ENCODE measurements at regions not wholly inside any gene's neighbourhood (a gene's known extent, or its start where the extent isn't known, plus 50 kb on each side); places are given as distances from the start of the nearest gene placed in this dataset.
A peak's percentile ranks its signal among the peaks of the same experiment; 100 is the strongest.

DNA sequence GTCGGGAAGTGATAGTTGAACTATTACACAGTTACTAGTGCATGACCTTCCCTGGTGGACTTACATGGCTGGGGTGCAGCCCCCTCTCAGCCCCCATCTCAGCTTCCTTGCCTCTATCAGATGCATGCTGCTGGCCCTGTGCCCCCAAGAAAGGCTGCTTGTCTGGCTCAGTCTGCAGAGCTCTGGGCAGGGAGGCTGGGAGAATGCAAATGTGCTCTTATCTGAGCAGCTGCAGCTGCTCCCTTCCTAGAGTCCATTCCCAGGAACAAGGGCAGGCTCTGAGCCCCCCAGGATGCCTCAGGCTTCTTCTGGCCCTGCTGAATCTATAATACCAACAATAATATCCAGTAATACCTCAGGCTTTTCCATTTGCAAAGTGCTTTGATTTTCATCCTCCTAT is 218.1 kb upstream of the SRRM4 start:
- DNase-seq (ENCODE audit: low spot score), result no peak

DNA sequence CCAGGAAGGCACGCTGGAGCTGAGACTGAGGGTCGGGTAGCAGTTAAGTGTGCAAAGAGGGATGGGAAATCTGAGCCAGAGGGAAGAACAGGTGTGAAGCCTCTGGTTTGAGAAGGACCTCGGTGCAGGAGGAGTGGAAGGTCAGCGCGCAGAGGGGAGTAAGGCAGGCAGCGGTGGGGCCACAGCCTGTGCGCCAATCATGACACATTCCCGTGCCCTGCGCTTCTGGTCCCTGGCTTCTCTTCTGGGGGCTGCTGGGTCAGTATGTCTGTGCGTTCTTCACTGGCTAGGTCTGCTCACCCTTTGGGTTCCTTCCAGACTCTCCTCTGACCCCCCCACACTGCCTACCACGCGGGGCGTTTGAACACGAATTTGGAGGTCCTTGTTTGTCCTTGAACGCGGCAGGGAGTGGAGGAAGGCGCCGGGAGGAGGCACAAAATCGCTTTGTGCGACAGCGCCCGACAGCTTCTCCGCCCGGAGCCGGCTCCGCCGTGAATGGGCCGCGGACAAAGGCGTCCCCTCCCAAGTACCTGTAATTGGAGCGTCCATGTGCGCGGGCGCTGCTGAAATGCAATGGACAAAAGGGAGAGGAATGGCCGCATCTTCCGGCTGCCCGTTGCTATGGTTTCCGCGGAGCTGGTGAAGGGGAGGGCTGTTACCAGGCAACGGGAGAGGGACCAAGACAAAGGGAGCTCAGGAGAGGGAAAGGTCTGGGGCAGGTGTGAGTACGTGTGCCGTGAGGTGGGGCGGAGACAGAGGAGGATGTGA is 207.2 kb upstream of the SRRM4 start:
- peak; percentile 87 for DNase-seq (ENCODE audit: low spot score)

DNA sequence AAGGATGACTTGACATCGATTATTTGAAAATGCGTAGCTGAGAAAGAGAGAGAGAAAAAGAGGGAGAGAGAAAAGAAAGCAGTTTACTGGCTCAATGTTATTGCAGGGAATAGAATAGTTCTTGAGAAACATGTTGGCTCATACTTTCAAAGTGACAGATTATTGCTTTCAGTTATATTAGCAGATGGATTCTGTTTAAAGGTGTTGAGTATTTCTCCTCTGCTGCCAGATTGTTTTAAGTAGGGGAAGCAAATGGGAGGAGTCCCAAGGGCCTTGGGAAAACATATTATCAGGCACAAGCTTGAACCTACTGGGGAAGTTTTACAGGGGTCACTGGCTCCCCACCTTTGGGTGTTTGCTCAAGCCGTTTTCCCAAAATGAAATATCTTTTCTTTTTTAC is 203.8 kb upstream of the SRRM4 start:
- no peak for DNase-seq (ENCODE audit: low spot score)

DNA sequence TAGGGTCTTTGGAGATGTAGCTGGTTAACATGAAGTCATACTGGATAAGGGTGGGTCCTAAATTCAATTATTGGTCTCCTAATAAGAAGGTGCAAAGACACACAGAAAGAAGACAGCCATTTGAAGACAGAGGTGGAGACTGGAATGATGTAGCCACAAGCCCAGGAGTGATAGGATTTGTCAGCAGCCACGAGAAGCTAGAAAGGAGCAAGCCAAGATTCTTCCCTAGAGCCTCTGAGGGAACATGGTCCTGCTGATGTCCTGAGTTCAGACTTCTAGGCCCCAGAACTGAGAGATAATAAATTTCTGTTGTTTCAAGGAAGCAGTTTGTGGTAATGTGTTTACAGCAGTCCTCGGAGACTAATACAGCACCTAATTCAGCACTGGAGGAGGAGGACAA is 203.3 kb upstream of the SRRM4 start:
- no peak for DNase-seq (ENCODE audit: low spot score)

DNA sequence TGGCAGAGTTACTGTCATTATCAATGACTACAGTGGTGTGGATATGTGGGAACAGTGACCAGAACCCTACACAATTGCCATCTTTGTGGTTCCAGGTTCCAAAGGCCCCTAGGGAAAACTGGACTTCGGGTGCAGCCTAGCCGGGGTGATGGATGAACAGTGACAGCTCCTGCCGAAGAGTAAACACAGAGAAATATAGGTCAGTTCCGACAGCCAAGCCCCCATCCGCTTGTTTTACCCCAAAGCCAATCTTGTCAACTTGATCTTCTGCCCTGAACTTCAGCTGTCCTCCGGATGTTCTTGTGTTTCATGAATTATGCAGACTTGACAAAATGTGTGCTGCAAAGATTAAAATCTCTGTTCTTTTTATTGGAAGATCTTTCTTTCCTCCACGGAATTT is 200.4 kb upstream of the SRRM4 start:
- no peak for DNase-seq (ENCODE audit: low spot score)

DNA sequence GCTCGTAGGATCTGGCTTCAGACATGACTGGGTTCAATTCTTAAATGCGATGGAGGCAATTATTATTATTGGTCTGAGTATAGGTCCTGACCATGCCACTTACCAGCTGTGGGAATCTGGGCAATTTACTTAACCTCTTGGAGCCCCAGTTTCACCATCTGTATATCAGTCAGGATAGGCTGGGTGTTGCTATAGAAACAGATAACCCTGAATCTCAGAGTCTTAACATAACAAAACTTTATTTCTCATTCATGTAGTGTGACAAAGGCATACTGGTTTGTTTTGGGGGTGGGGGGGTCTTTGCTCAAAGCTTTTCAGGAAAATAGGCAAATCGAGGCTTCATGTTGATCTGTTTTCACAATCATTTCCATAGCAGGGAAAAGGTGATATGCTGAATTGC is 199.6 kb upstream of the SRRM4 start:
- no peak for DNase-seq (ENCODE audit: low spot score)

DNA sequence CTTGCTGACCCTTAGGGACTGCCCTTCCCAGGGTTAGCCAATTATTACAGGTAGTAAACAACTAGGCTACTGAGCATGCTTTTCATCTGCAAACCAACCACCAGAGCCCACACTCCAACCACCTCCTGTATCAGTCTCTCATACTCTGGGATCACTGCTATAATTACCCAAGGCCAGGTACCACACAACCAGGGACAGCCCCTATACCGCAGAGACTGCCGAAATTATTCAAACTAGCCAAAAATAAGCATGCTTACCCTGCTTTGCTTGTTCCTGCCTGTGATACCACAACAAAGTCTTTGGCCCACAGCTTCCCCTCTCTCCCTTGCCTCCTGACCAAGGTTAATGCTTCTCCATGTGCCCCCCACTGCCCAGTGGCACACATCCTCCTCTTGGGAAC is 197.6 kb upstream of the SRRM4 start:
- DNase-seq (ENCODE audit: low spot score), result no peak

DNA sequence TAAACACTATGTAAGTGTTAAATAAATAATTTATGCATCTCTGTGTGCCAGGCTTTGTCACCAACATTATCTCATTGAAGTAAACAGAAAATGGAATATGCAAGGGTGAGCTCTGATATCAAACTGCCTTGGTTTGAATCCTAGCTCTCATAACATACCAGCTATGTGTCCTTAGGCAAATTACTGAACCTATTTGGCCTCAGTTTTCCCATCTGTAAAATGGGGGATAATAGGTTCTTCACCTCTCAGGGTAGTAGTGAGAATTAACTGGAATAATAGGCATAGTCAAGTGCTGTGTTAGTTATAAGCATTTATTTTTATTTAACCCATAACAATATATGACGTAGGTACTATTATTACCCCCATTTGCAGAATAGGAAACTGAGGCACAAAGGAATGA is 190.8 kb upstream of the SRRM4 start:
- no peak for DNase-seq (ENCODE audit: low spot score)

DNA sequence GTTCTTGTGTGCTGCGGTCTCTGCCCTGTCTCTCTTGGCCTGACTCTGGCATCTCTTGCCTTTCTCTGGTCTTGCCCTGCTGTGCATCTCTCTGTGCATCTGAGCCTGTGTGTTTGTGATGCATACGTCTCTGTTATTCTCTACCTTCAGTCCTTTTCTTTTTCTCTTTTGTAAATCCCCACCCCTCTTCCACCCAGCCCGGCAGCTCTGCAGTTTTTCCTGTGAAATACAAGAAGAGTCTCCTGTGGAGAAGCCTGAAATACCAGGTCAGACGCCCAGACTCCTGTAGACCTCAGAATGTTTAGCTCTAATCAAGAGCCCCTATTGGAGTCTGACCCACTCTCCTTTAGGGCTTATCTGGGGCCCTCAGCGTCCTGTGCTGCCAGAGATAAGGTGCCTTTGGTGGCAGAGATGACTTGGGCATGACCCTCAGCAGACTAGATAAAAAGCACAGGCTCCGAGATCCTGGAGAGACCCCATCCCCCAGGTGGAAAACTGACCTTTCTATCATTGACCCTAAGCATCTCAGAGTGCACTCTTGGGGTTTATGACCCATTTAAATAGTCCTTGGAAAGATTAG is 167.5 kb upstream of the SRRM4 start:
- DNase-seq (ENCODE audit: low spot score), result no peak

DNA sequence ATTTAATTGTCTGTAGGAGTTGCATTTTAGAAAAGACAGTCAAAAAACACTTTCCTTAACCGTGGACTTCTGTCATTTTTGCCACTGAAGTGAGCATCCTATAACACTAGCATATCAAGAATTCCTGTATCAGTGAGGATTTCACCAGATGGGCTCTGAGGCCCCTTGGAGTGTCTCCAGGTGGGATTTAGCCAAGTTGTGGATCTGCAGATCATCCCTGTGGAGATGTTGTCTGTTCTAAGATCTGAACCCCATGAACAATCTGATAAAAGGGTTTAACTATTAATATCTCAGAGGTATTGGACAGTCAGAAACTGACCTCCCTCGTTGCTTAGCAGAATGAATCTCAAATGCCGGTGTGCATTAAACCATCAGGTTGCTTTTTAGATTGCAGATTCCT is 165.0 kb upstream of the SRRM4 start:
- peak; percentile 90 for DNase-seq (ENCODE audit: low spot score)

DNA sequence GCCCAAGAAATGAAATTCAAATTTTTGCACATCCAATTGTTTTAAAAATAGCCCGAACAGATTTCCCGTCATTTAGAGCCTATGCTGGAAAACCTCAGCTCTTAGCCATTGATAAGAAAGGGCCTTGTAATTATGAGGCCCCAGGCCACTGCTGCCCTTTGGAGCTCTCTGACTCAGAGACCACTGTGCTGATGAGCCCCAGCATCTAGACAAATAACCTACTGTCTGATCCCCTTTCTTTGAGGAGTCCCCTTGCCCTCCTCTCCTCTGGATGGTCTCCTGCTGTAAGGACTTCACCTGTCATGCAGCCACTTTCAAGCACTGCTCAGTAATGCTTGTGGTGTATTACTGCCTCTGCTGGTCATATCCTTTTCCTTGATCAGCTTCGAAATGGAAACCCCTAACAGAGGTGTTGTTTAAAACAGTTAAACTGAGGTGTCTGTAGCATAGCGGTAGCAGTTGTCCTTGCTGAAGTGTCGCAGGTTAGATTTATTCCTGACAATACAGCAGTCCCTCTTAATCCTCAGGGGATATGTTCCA is 159.9 kb upstream of the SRRM4 start:
- DNase-seq (ENCODE audit: low spot score), result no peak

DNA sequence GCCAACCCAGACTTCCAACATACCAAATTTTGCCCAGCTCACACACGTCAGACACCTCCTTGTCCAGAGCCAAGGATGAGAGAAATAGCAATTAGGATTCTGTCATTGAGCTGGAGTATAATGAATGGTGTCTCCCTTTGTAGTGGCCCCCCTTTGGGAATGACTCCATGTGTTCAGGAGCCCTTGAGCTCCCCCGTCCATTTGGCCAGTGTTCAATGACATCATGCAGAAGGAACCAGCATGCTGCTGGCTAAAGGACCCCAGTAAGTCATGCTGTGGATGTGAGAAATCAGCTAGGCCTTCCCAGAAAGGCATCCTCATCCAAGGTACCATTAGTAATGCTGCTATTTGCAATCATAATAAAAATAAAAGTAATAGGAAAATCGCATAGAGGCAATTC is 158.8 kb upstream of the SRRM4 start:
- no peak for DNase-seq (ENCODE audit: low spot score)

DNA sequence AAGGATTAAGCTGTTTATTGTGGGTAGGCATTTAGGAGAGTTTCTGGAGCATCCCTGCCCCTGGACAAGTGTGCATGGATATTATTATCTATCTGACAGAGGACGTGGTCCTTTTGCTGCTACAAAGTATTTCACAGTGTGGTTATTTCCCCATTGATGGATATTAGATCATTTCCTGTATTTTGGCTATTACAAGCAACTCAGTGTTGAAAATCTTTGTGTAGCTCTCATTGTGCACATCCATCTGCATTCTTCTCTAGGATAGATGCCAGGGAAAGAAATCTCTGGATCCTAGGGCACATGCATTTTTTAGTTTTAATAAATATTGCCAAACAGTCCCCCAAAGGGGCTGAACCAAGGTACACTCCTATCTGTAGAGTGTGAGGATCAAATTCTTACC is 154.3 kb upstream of the SRRM4 start:
- DNase-seq (ENCODE audit: low spot score), result no peak

DNA sequence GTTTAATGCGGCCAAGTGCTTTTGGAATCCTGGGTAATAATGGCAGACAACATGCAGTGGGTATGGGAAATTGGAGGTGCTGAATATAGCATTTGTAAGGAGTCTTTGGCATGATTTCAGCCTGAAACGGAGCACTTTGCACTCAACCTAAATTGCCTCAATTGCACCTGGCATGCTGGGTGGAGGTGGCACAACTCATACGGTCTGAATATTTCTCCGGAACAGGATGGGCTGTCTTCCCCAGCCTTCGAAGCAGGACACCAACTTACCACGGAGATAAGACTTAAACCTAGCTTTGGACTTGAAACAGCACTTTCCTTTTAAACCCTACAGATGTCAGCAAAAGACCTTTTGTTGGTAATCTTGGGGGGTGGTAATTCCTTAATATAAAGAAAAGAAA is 153.7 kb upstream of the SRRM4 start:
- DNase-seq (ENCODE audit: low spot score), result no peak

DNA sequence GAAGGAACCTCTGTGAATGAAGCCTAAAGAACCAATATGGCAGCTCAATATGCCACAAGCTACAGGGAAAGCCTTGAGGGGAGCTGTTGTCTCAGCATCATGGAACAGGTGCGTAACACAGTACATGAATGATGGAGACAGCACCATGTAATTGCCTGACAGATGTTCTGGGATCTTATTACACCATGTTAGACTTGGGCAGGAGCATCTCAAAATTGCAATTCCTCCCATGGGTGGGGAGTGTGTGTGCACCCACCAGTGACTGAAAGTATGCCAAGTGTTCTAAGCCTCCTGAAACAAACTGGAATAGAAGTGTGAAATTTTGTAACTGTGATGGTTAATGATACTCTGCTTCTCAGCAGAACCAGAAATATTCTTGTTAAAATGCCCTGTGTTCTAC is 151.0 kb upstream of the SRRM4 start:
- DNase-seq (ENCODE audit: low spot score), result no peak

DNA sequence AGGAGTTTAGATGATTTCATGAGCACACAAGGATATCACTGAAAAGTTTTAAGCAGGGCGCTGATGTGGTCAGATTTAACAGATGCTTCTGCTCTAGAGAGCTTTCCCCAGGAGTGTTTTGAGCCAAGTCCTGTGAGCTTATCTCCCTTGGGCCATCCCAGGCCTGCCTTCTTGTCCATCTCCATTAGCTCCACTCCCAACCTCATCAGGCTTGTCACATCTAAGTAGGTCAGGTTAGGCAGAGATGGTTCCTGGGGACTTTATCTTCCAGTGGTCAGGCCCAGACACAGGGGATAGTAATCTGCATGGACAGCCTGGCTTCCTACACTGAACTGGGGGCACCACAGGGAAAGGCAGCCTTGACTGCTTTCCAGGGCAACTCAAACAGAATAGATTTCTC is 145.4 kb upstream of the SRRM4 start:
- DNase-seq (ENCODE audit: low spot score), result no peak

DNA sequence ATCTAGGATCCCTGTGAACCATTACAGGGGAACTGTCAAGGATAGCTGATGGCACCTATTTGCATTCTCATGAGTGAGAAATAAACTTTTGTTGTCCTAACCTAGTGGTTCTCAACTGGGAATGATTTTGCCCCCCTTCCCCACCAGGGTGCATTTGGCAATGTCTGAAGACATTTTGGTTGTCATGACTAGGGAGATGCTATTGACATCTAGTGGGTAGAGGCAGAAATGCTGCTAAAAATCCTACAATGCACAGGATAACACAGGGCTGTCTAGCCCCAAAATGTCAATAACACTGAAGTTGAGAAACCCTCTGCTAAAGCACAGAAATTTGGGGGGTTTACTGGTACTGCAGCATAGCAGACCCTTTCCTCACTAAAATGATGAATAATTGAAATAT is 140.9 kb upstream of the SRRM4 start:
- no peak for DNase-seq (ENCODE audit: low spot score)

DNA sequence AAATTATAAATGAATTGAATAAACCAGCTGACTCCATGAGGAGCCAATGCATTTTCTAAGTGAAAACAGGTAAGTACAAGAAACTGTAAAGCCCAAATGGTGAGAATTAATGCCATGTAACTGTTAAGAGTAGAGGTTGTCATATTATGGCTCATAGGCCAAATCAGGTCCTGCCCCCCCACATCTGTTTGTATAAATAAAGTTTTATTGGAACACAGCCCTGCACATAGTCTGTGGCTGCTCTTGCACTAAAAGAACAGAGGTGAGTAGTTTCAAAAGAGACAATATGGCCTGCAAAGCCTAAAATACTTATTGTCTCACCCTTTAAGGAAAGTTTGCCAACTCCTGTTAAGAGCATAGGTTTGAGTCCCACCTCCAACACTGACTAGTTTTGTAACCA is 140.5 kb upstream of the SRRM4 start:
- DNase-seq (ENCODE audit: low spot score), result no peak

DNA sequence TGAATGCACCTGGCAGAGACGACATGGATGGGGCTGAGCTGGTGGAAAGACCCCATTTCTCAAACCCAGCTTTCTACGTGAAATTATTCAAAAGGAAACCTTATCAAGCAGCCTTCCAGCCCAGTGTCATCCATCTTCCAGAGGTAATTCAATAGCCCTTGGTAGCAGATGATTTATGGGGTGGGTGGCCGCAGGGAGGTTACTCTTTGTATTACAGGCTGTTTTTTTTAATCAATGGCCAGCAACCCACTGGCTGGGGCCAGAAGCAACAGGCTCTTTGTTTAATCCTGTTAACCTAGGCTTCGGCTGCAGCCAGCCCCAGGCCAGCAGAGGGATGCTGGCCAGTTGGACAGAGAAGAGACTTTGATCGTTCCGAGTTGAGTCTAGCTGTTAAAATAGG is 139.8 kb upstream of the SRRM4 start:
- no peak for DNase-seq (ENCODE audit: low spot score)

DNA sequence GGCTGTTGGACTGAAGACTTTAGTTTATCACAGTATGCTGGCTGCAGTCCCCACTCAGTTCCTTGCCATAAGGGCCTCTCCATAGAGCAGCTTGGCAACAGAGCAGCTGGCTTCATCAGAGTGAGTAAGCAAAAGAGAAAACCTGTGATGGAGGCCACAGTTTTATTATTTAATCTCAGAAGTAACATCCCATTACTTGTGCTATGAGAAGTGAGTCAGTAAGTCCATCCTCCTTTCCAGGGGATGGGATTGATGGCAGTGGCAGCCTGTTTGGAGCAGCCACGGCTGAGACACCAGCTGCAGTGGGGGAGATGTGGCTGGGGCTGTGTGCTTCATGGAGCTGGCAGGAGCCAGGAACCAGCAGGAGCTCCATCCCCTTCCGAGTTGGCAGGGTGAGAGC is 138.5 kb upstream of the SRRM4 start:
- DNase-seq (ENCODE audit: low spot score), result peak; percentile 64

DNA sequence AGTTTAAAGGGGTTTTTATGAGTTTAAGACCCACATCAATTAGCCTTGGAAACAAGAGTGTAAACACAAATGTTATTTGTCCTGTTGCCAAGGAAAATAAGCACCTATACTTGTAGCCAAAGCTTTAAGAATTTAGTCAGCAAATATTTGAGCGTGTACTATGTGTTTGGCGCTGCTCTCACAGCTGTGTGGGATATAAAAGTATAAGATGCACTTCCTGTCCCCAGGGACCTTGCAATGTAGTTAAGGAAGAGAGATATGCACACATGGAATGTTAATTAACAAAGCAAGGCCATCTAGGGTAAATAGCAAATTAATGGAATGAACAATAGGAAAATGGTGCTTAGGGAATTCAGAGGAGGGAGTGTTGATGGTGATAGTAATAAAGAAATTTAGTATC is 134.9 kb upstream of the SRRM4 start:
- no peak for DNase-seq (ENCODE audit: low spot score)

DNA sequence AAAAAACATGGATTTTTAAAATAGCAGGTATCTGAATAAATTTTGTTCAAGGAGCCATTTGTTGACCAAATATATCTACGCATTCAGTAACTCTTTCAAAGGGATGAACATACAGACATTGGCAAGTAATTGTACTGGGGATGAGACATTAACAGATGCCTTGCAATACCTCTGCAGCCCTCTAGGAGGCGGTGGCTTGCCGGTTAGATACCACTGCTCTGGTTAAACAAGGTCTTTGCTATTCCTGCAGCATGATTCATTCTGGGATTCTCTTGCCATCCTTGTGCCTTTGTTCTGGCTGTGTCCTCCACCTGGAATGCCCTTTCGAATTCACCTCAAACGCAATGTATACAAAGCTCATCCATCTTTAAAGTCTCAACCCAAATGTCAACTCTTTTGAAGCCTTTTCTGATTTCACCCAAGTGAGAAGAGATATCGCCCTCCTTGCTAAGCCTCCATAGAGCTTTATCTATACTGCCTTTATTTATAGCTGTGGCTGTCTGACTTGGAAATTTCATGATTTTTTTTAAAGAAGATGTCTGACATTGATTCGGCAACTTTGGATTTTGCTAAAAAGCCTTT is 131.0 kb upstream of the SRRM4 start:
- DNase-seq (ENCODE audit: low spot score), result peak; percentile 3

DNA sequence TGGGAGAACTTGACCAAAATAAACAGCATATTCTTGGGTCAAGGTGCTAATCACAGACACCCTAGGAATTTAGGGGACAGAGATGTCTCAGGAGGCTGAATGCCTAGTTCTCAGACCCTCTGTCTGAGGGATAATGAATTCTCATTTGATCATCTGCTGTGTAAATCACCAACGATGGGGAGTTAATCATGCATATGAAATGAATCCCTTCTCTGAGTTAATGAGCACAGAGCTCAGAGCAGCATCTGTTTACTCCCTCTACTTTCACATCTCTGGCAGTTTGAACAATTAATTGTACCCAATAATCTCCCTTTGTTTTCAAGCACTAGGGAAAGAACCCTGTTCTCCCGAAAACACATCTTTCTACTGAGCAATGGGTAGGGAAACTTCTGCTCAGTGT is 129.4 kb upstream of the SRRM4 start:
- no peak for DNase-seq (ENCODE audit: low spot score)

DNA sequence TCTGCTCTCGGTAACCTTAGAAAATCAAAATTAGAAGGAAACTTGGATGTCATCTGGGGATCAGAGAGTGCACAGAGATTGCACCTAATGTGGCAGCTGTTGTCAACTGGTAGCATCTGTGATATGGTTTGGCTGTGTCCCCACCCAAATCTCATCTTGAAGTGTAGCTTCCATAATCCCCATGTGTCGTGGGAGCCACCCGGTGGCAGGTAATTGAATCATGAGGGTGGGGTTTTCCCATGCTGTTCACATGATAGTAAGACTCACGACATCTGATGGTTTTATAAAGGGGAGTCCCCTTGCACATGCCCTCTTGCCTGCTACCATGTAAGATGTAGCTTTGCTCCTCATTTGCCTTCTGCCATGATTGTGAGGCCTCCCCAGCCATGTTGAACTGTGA is 127.7 kb upstream of the SRRM4 start:
- no peak for DNase-seq (ENCODE audit: low spot score)

Measured in cerebellar cortex (tissue), 1 donor.